ENCODE measurements at regions not wholly inside any gene's neighbourhood (a gene's known extent, or its start where the extent isn't known, plus 50 kb on each side); places are given as distances from the start of the nearest gene placed in this dataset.
A peak's percentile ranks its signal among the peaks of the same experiment; 100 is the strongest.

DNA sequence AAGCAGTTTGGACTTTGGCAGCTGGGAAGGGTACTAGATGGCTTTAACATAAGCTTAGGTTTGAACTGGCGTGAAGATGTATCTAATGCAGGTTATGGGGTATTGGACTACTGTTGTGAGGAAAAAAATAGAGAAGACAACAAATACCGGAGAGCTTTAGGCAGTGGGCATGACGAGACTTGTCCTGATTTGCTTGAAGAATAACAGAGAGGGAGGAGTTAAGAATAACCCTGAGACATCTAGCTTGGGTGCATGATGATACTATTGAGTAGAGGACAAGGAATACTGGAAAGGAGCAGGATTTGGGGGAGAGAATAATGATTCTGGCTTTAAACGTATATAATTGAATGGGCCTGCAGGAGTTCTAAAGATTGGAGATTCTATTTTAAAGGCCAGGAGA lies 249.5 kb upstream of the AZI2 start:
- TF ChIP-seq POLR2A (IDR thresholded peaks at IDR 0.05) (no peak), POLR2AphosphoS5 (IDR thresholded peaks at IDR 0.05) (no peak)
- TF ChIP-seq, protein P1, sequence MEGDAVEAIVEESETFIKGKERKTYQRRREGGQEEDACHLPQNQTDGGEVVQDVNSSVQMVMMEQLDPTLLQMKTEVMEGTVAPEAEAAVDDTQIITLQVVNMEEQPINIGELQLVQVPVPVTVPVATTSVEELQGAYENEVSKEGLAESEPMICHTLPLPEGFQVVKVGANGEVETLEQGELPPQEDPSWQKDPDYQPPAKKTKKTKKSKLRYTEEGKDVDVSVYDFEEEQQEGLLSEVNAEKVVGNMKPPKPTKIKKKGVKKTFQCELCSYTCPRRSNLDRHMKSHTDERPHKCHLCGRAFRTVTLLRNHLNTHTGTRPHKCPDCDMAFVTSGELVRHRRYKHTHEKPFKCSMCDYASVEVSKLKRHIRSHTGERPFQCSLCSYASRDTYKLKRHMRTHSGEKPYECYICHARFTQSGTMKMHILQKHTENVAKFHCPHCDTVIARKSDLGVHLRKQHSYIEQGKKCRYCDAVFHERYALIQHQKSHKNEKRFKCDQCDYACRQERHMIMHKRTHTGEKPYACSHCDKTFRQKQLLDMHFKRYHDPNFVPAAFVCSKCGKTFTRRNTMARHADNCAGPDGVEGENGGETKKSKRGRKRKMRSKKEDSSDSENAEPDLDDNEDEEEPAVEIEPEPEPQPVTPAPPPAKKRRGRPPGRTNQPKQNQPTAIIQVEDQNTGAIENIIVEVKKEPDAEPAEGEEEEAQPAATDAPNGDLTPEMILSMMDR (IDR thresholded peaks at IDR 0.05) = no peak
- no peaks in the 10 kb centered on the region for H3K9me3 ChIP-seq
- intact Hi-C loops (cut with DNase I) = no loop called here
- H3K27ac ChIP-seq = no peak overlapping the region
- DNase-seq (ENCODE audit: low spot score) = no peak
- no peaks in the 10 kb centered on the region for H3K4me1 ChIP-seq (replicated peaks)
- 75% methylated on average over 4 of the region's 4 CpGs for WGBS
- H3K4me3 ChIP-seq = no peak overlapping the region
- H3K27me3 ChIP-seq (replicated peaks; ENCODE audit: insufficient read depth) = no peaks in the 10 kb centered on the region
- no peaks in the 10 kb centered on the region for H3K36me3 ChIP-seq

DNA sequence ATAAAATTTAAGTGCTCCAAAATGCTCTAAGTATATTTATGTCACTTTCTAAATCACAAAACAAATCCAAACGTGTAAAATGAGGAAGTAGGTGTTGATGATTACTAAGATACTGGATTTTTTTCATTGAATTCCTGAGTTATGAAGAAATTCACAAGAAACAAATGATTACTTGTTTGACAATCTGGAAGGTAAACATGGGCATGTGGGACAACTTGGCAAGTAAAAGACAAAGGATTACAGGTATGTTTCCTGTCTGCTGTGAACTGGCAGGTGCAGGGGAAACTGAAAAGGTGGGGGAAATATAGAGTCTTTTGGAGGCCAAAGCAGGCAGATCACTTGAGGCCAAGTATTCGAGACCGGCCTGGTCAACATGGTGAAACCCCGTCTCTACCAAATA lies 252.7 kb upstream of the AZI2 start:
- DNase-seq (ENCODE audit: low spot score) = no peak
- intact Hi-C loops (cut with DNase I) = no loop called here
- Histone ChIP-seq H3K4me3 (no peak overlapping the region), H3K9me3 (no peaks in the 10 kb centered on the region), H3K27me3 (replicated peaks; ENCODE audit: insufficient read depth) (no peaks in the 10 kb centered on the region), H3K27ac (no peak overlapping the region), H3K4me1 (replicated peaks) (no peaks in the 10 kb centered on the region), H3K36me3 (no peaks in the 10 kb centered on the region)
- WGBS = 52% methylated on average over 4 of the region's 4 CpGs
- TF ChIP-seq, protein P1 (IDR thresholded peaks at IDR 0.05) = no peak
- TF ChIP-seq POLR2A (IDR thresholded peaks at IDR 0.05) (no peak), POLR2AphosphoS5 (IDR thresholded peaks at IDR 0.05) (no peak)

- no peaks in the 10 kb centered on the region for H3K4me1 ChIP-seq (replicated peaks)
- H3K4me3 ChIP-seq = no peak overlapping the region
- DNase-seq (ENCODE audit: low spot score) = no peak
- H3K9me3 ChIP-seq = no peaks in the 10 kb centered on the region
- 78% methylated on average over 2 of the region's 2 CpGs for WGBS
- no peaks in the 10 kb centered on the region for H3K36me3 ChIP-seq
- no peaks in the 10 kb centered on the region for H3K27me3 ChIP-seq (replicated peaks; ENCODE audit: insufficient read depth)
- H3K27ac ChIP-seq = no peak overlapping the region
- intact Hi-C loops (cut with DNase I) = no loop called here
- TF ChIP-seq, protein P1 (IDR thresholded peaks at IDR 0.05) = no peak
- no peak for TF ChIP-seq POLR2AphosphoS5 (IDR thresholded peaks at IDR 0.05)
These were observed 257.7 kb upstream of the AZI2 start for GRCh38 chr3:28606283-28606682.

GRCh38 chr3:28612232-28612631 lies 263.6 kb upstream of the AZI2 start:
- no peak overlapping the region for H3K4me3 ChIP-seq

GRCh38 chr3:28613511-28614106 lies 265.0 kb upstream of the AZI2 start:
- Histone ChIP-seq H3K27me3 (replicated peaks; ENCODE audit: insufficient read depth) (no peaks in the 10 kb centered on the region), H3K27ac (no peak overlapping the region), H3K36me3 (no peaks in the 10 kb centered on the region), H3K4me3 (no peak overlapping the region), H3K4me1 (replicated peaks) (no peaks in the 10 kb centered on the region), H3K9me3 (no peaks in the 10 kb centered on the region)
- no peak for TF ChIP-seq POLR2A (IDR thresholded peaks at IDR 0.05)
- TF ChIP-seq, protein P1 (IDR thresholded peaks at IDR 0.05) = no peak
- WGBS = 91% methylated on average over 6 of the region's 6 CpGs
- intact Hi-C loops (cut with DNase I) = no loop called here
- DNase-seq (ENCODE audit: low spot score) = no peak

More at GRCh38 chr3:28612232-28612631, 263.6 kb upstream of the AZI2 start:
- Histone ChIP-seq H3K9me3 (no peaks in the 10 kb centered on the region), H3K27ac (peak overlapping the region in 1 of 2 donors; percentile 16), H3K36me3 (no peaks in the 10 kb centered on the region), H3K4me1 (replicated peaks) (no peaks in the 10 kb centered on the region), H3K27me3 (replicated peaks; ENCODE audit: insufficient read depth) (no peaks in the 10 kb centered on the region)
- no peak for DNase-seq (ENCODE audit: low spot score)
- intact Hi-C loops (cut with DNase I) = no loop called here
- no peak for TF ChIP-seq POLR2AphosphoS5 (IDR thresholded peaks at IDR 0.05)
- TF ChIP-seq, protein P1 (IDR thresholded peaks at IDR 0.05) = no peak
- no peak for TF ChIP-seq POLR2A (IDR thresholded peaks at IDR 0.05)
